ENCODE measurements at regions not wholly inside any gene's neighbourhood (a gene's known extent, or its start where the extent isn't known, plus 50 kb on each side); places are given as distances from the start of the nearest gene placed in this dataset.

- H3K36me3 ChIP-seq (ENCODE audit: control insufficient read depth, insufficient read depth, low read length): no peaks in the 10 kb centered on the region
- H2BK5ac ChIP-seq (ENCODE audit: low read depth, low read length, poor library complexity, severe bottlenecking): no peak overlapping the region
- no peak for DNase-seq
- H3K56ac ChIP-seq (ENCODE audit: extremely low read depth, insufficient read depth, low read length): no peak overlapping the region
- CTCF ChIA-PET: no interaction called here
- BruUV-seq (replicated peaks): no TSS peak
- H3K18ac ChIP-seq (ENCODE audit: low read depth, low read length): no peak overlapping the region
- no peaks in the 10 kb centered on the region for H3K79me1 ChIP-seq (ENCODE audit: low read depth in 1 of 2, low read length in 2 of 2)
- H3K4me1 ChIP-seq (ENCODE audit: control insufficient read depth, insufficient read depth, low read length): no peaks in the 10 kb centered on the region
- intact Hi-C loops (cut with micrococcal nuclease): no loop called here
- WGBS, 2 experiments (ENCODE audit: extremely low coverage in 2 of 2, insufficient read length in 1 of 2): 79% methylated on average over 15 of the region's 34 CpGs; no CpG with 5 or more reads in 1 of the 2 experiments
- no peak overlapping the region for H2BK15ac ChIP-seq (ENCODE audit: low read depth, low read length)
- H3K4me3 ChIP-seq (ENCODE audit: insufficient read depth, low read depth, low read length): no peak overlapping the region
- H3K27me3 ChIP-seq (ENCODE audit: control insufficient read depth, insufficient read depth, low read length): no peaks in the 10 kb centered on the region
- no peak overlapping the region for H2BK20ac ChIP-seq (ENCODE audit: low read depth, low read length)
- no peak overlapping the region for H4K91ac ChIP-seq (ENCODE audit: insufficient read depth, low read depth, low read length)
- TF ChIP-seq SMC3 (IDR thresholded peaks at IDR 0.05; ENCODE audit: low read depth, low read length) (no peak), CTCF (conservative IDR thresholded peaks at IDR 0.05; ENCODE audit: low read depth, low read length) (no peak), POLR2A (IDR thresholded peaks at IDR 0.05; ENCODE audit: low read depth, low read length) (no peak), BHLHE40 (IDR thresholded peaks at IDR 0.05; ENCODE audit: low read depth, low read length) (no peak), MXI1 (IDR thresholded peaks at IDR 0.05; ENCODE audit: borderline replicate concordance, low read depth, low read length) (no peak), MAFK (IDR thresholded peaks at IDR 0.05; ENCODE audit: low read depth, low read length) (no peak), ELK1 (IDR thresholded peaks at IDR 0.05; ENCODE audit: borderline replicate concordance, low read depth, low read length) (no peak), RFX5 (IDR thresholded peaks at IDR 0.05; ENCODE audit: low read depth, low read length) (no peak), FOS (IDR thresholded peaks at IDR 0.05; ENCODE audit: low read depth, low read length) (no peak), NFE2L2 (IDR thresholded peaks at IDR 0.05; ENCODE audit: low read depth, low read length) (no peak)
- H3K23ac ChIP-seq (ENCODE audit: low read depth, low read length): no peak overlapping the region
- H2AK9ac ChIP-seq (replicated peaks; ENCODE audit: low read depth, low read length, poor library complexity): peak overlapping the region; percentile 13
- no peak overlapping the region for H3K4ac ChIP-seq (ENCODE audit: low read depth, low read length)
- dilution Hi-C loops (cut with HindIII; ENCODE audit: low sequenced_read_pairs, unreplicated experiment): no loop called here
- H3K14ac ChIP-seq (replicated peaks; ENCODE audit: low read depth, low read length): no peak overlapping the region
- no peaks in the 10 kb centered on the region for H4K20me1 ChIP-seq (ENCODE audit: insufficient read depth, low read length)
- POLR2A ChIA-PET (ENCODE audit: unreplicated experiment): no interaction called here
- H3K9ac ChIP-seq (ENCODE audit: low read depth, low read length): no peak overlapping the region
- H2AFZ ChIP-seq (replicated peaks; ENCODE audit: low read length, poor library complexity): peak overlapping the region; percentile 21
- no peak overlapping the region for H3K27ac ChIP-seq (ENCODE audit: insufficient read depth, low read length)
- in situ Hi-C loops (cut with MboI; ENCODE audit: low sequenced_read_pairs): no loop called here
- H4K8ac ChIP-seq (ENCODE audit: low read depth in 2 of 2, low read length in 2 of 2): no peak overlapping the region
- no peak overlapping the region for H2BK120ac ChIP-seq (ENCODE audit: low read depth, low read length)
- H3K9me3 ChIP-seq (ENCODE audit: control insufficient read depth, insufficient read depth, low read length): no peaks in the 10 kb centered on the region
- H4K5ac ChIP-seq (ENCODE audit: low read depth, low read length): no peak overlapping the region
- no peaks in the 10 kb centered on the region for H3K9me1 ChIP-seq (ENCODE audit: insufficient read depth, low read length)
- no peak overlapping the region for H2AK5ac ChIP-seq (ENCODE audit: low read depth, low read length)
- H3K4me2 ChIP-seq (ENCODE audit: low read depth, low read length): no peak overlapping the region
- no peak for ATAC-seq (ENCODE audit: low read depth)
These were observed 57.3 kb upstream of the CST7 start for GRCh38 chr20:24891546-24892393.
